PC-9 (cell line): ENCODE measurements at regions not wholly inside any gene's neighbourhood (a gene's known extent, or its start where the extent isn't known, plus 50 kb on each side); places are given as distances from the start of the nearest gene placed in this dataset.

Experiments
- BruUV-seq: library from RNA; stranded (reverse); fragments of 400-500 nt; replicated peaks from 2 replicates; lab custom pipeline; 2021; lab: Mats Ljungman, UMichigan
- CTCF ChIA-PET: fragments of 300-600 bp; sonication (Branson Sonifier 250); formaldehyde crosslinking; loops from one replicate; lab custom pipeline; 2022; ENCODE audit warnings: antibody characterized with exemption; lab: Charles Lee
- POLR2A ChIA-PET: fragments of 300-600 bp; sonication (Branson Sonifier 250); formaldehyde crosslinking; loops from one replicate; lab custom pipeline; 2022; ENCODE audit warnings: antibody characterized with exemption; ENCODE audit not compliant: unreplicated experiment; lab: Charles Lee
- DNase-seq, 2 experiments: peaks; one replicate each; pipeline versions ENCODE4 v3.0.0 to v3.0.0-alpha.2; 2015 to 2022; ENCODE audit warnings: mixed read lengths in 1 of 2
- H2AFZ ChIP-seq: fragments of 200-600 bp; sonication (generic); 2 replicates; pipeline ENCODE4 v1.8.1; 2017; ENCODE audit warnings: antibody characterized with exemption
- H3F3A ChIP-seq: fragments of 200-600 bp; sonication (generic); 2 replicates; pipeline ENCODE4 v1.8.1; 2017; ENCODE audit warnings: antibody characterized with exemption, mild to moderate bottlenecking, low read depth; ENCODE audit not compliant: insufficient read depth
- H3K27ac ChIP-seq: fragments of 200-600 bp; sonication (generic); 2 replicates; pipeline ENCODE4 v1.6.1; 2016; ENCODE audit warnings: mixed run types
- H3K27me3 ChIP-seq: fragments of 200-600 bp; sonication (generic); 2 replicates; pipeline ENCODE4 v1.6.1; 2016; ENCODE audit warnings: low read depth, mixed run types; ENCODE audit not compliant: insufficient read depth
- H3K36me3 ChIP-seq: fragments of 200-600 bp; sonication (generic); 2 replicates; pipeline ENCODE4 v1.6.1; 2016; ENCODE audit warnings: low read depth, mixed run types
- H3K4me1 ChIP-seq: fragments of 200-600 bp; sonication (generic); replicated peaks from 2 replicates; pipeline ENCODE4 v1.6.1; 2016; ENCODE audit warnings: mixed run types; ENCODE audit not compliant: insufficient read depth
- H3K4me2 ChIP-seq: fragments of 200-600 bp; sonication (generic); 2 replicates; pipeline ENCODE4 v1.6.1; 2017; ENCODE audit warnings: mixed run types
- H3K4me3 ChIP-seq: fragments of 200-600 bp; sonication (generic); 2 replicates; pipeline ENCODE4 v1.6.1; 2016; ENCODE audit warnings: mixed run types
- H3K79me2 ChIP-seq: fragments of 200-600 bp; sonication (generic); 2 replicates; pipeline ENCODE4 v1.6.1; 2017; ENCODE audit warnings: low read depth, mixed run types
- H3K9me2 ChIP-seq: fragments of 200-600 bp; sonication (generic); 2 replicates; pipeline ENCODE4 v1.8.1; 2017; ENCODE audit warnings: mild to moderate bottlenecking; ENCODE audit not compliant: insufficient read depth
- H3K9me3 ChIP-seq: fragments of 200-600 bp; sonication (generic); 2 replicates; pipeline ENCODE4 v1.8.1; 2016; ENCODE audit warnings: low read depth; ENCODE audit not compliant: insufficient read depth
- H4K20me1 ChIP-seq: fragments of 200-600 bp; sonication (generic); 2 replicates; pipeline ENCODE4 v1.8.1; 2017; ENCODE audit not compliant: insufficient read depth
- EZH2 ChIP-seq: fragments of 200-600 bp; sonication (generic); IDR thresholded peaks from 2 replicates; pipeline ENCODE4 v1.8.0; 2017; ENCODE audit warnings: antibody characterized with exemption, low read depth
- intact Hi-C: fragments of 100-400 bp; cut with micrococcal nuclease; formaldehyde crosslinking; loops from one replicate; pipeline ENCODE4 v1.10.0; 2022; ENCODE audit not compliant: unreplicated experiment
- TF ChIP-seq, protein P1 (sequence below): fragments of 200-600 bp; sonication (generic); conservative IDR thresholded peaks from 2 replicates; pipeline ENCODE4 v1.6.1; 2017; ENCODE audit warnings: mixed run types, antibody characterized with exemption, mild to moderate bottlenecking, moderate library complexity

DNA sequence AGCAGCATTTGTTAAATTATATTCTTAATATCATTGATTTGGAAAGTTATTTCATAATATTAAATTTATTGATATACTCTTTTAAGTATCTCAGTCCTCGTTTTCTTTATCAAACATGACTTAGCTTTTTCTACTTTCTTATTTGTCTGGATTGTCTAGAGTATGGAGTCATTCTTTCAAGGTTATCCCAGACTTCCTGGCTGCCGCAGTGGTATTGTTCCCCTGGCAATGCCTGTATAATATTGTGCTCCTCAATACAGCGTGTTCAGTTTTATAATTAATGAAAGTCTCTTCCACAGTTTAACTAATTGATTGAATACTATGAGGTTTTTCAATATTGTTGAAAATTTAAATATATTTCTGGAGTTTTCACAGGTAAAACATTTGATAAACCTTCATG lies 310.9 kb downstream of the ANKRD50 start:
- POLR2A ChIA-PET, result no interaction called here
- H3K27ac ChIP-seq, result no peak overlapping the region
- no peaks in the 10 kb centered on the region for H3K27me3 ChIP-seq
- CTCF ChIA-PET, result no interaction called here
- DNase-seq, result no peak
- no peak for TF ChIP-seq EZH2
- TF ChIP-seq, protein P1, sequence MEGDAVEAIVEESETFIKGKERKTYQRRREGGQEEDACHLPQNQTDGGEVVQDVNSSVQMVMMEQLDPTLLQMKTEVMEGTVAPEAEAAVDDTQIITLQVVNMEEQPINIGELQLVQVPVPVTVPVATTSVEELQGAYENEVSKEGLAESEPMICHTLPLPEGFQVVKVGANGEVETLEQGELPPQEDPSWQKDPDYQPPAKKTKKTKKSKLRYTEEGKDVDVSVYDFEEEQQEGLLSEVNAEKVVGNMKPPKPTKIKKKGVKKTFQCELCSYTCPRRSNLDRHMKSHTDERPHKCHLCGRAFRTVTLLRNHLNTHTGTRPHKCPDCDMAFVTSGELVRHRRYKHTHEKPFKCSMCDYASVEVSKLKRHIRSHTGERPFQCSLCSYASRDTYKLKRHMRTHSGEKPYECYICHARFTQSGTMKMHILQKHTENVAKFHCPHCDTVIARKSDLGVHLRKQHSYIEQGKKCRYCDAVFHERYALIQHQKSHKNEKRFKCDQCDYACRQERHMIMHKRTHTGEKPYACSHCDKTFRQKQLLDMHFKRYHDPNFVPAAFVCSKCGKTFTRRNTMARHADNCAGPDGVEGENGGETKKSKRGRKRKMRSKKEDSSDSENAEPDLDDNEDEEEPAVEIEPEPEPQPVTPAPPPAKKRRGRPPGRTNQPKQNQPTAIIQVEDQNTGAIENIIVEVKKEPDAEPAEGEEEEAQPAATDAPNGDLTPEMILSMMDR, result no peak
- no peaks in the 10 kb centered on the region for H4K20me1 ChIP-seq
- no peaks in the 10 kb centered on the region for H3K9me2 ChIP-seq
- H3K4me1 ChIP-seq, result no peaks in the 10 kb centered on the region
- H3K79me2 ChIP-seq, result no peaks in the 10 kb centered on the region
- no peak overlapping the region for H3K4me2 ChIP-seq
- no peaks in the 10 kb centered on the region for H3K36me3 ChIP-seq
- intact Hi-C loops, result no loop called here
- H3F3A ChIP-seq, result no peaks in the 10 kb centered on the region
- H2AFZ ChIP-seq, result no peak overlapping the region
- no peaks in the 10 kb centered on the region for H3K9me3 ChIP-seq
- no TSS peak for BruUV-seq
- no peak overlapping the region for H3K4me3 ChIP-seq

DNA sequence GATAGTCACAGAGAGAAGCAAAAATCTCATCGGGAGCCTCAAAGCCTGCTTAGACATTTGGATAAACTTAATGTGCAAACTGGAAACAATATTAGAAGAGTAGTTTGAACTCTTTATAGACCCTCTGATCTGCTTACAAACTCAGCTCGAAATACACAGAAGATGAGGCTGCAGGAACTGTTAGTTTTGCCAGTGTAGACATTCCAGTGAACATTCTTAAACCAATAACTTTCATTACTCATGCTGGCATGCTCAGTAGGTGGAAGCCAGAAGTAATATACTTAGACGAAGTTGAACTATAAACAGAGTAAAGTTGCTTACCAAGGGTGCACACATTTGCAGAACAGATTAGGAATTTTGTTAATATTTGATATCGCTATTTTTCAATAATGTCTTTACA lies 303.5 kb downstream of the ANKRD50 start:
- CTCF ChIA-PET, result no interaction called here
- no peaks in the 10 kb centered on the region for H3K27me3 ChIP-seq
- H3K36me3 ChIP-seq, result no peaks in the 10 kb centered on the region
- H2AFZ ChIP-seq, result peak overlapping the region; percentile 52; the same call in 1 of the 2 replicates
- peaks cover 5% of the 10 kb centered on the region; the same call in 1 of the 2 replicates for H3K9me2 ChIP-seq
- H3K4me1 ChIP-seq, result no peaks in the 10 kb centered on the region
- no peak overlapping the region for H3K4me3 ChIP-seq
- no peak for DNase-seq
- no peak overlapping the region for H3K27ac ChIP-seq
- no peaks in the 10 kb centered on the region for H3K79me2 ChIP-seq
- POLR2A ChIA-PET, result no interaction called here
- TF ChIP-seq EZH2, result no peak
- TF ChIP-seq, protein P1, result no peak
- H4K20me1 ChIP-seq, result no peaks in the 10 kb centered on the region
- no peaks in the 10 kb centered on the region for H3K9me3 ChIP-seq
- no peaks in the 10 kb centered on the region for H3F3A ChIP-seq
- no TSS peak for BruUV-seq
- H3K4me2 ChIP-seq, result no peak overlapping the region
- intact Hi-C loops, result no loop called here

DNA sequence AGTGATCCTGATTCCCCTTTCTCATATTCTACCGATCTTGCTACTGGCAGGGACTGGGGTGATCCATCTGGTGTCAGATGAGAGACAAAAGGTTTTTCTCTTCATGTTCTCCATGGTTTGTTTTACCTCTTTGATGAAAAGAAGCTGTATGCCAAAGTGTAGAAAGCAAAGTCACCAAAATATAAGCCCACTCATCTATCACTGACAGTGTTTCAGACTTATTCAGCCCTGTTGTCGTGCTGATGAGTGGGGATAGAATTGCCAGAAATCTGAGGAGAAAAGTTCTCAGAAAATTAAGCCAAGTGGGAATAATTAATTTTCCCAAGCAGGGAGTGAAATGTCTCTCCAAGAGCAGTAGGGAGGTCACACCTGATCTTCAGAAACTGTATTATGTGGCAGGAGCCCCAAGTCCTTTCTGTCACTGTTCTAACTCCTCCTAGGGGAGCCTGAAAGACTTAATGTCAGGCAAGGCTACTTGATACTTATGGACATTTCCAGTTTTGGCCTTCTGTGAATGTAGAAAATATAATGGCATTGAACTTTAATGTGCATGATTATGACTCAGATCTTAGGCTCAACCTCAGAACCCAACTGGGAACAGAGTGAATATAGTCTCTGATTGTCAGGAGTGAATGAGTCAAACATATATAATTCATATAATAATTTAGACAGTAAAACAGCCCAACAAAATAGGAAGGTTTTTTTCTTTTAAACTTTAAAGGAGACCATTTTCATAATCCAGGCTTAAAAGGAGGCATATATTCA lies 298.1 kb downstream of the ANKRD50 start:
- no peak overlapping the region for H2AFZ ChIP-seq
- POLR2A ChIA-PET, result no interaction called here
- no peaks in the 10 kb centered on the region for H4K20me1 ChIP-seq
- DNase-seq, result no peak
- CTCF ChIA-PET, result no interaction called here
- H3F3A ChIP-seq, result no peaks in the 10 kb centered on the region
- no peak for TF ChIP-seq EZH2
- TF ChIP-seq, protein P1, result no peak
- no peak overlapping the region for H3K27ac ChIP-seq
- no peaks in the 10 kb centered on the region for H3K4me1 ChIP-seq
- H3K9me2 ChIP-seq, result peaks cover 5% of the 10 kb centered on the region
- no peaks in the 10 kb centered on the region for H3K36me3 ChIP-seq
- H3K9me3 ChIP-seq, result no peaks in the 10 kb centered on the region
- intact Hi-C loops, result no loop called here
- BruUV-seq, result no TSS peak
- H3K4me3 ChIP-seq, result no peak overlapping the region
- no peaks in the 10 kb centered on the region for H3K27me3 ChIP-seq
- H3K79me2 ChIP-seq, result no peaks in the 10 kb centered on the region
- no peak overlapping the region for H3K4me2 ChIP-seq
